HG03521 (cell line): ENCODE measurements at regions not wholly inside any gene's neighbourhood (a gene's known extent, or its start where the extent isn't known, plus 50 kb on each side); places are given as distances from the start of the nearest gene placed in this dataset.
"Not testable (repeated sequence)": the region's sequence is repeated elsewhere in the genome, so short reads cannot be mapped to it uniquely, and the experiment has no call there.

ENCODE experiments used
- ATAC-seq: cut with Tn5 transposase; IDR thresholded peaks from one replicate; pipeline ENCODE4 v1.9.1; 2021; ENCODE audit warnings: mild to moderate bottlenecking, moderate library complexity; ENCODE audit not compliant: unreplicated experiment

- ATAC-seq: no peak
Observed at GRCh38 chr14:56996721-56997399, 186.6 kb upstream of the OTX2 start.

- no peak for ATAC-seq
Observed at GRCh38 chr14:56995010-56995409, 184.7 kb upstream of the OTX2 start.

DNA sequence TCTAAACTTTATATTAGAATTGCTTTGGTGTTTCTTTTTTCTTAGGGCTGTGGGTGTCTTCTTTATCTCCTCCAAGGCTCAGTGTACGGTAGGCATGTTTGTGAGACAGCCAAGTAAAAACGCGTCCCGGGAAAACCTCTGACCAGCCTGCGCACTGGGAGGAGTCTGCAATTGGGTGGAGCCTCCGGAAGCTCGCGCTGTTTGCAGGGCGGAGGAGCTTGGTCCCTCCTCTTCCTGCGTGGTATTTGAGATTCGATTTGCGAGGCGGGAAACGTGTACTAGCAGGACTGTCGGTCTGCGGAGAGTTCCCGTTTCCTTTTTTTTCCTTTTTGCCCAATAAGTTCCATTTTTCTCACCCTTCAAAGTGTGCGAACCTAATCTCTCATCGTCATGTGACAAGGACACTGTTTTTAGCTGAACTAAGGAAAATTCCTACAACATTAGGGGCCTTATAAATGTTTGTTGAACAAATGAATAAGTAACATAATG lies 182.1 kb upstream of the OTX2 start:
- ATAC-seq: no peak

GRCh38 chr14:56990991-56991627 lies 180.8 kb upstream of the OTX2 start:
- ATAC-seq: not testable (repeated sequence)

DNA sequence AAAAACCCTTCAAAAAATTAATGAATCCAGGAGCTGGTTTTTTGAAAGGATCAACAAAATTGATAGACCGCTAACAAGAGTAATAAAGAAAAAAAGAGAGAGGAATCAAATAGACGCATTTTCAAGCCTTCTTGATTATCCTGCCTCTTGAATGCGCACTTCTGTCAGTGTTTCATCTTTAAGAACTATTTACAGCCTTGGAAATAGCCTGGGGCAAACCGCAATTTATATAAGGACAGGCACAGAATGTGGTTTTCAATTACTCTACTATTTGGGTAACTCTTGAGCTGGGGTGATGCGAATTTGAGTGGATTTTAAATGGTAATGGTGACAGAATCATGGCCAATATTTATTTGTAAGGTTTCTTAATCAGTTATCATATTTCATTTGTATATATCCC lies 179.1 kb upstream of the OTX2 start:
- no peak for ATAC-seq

DNA sequence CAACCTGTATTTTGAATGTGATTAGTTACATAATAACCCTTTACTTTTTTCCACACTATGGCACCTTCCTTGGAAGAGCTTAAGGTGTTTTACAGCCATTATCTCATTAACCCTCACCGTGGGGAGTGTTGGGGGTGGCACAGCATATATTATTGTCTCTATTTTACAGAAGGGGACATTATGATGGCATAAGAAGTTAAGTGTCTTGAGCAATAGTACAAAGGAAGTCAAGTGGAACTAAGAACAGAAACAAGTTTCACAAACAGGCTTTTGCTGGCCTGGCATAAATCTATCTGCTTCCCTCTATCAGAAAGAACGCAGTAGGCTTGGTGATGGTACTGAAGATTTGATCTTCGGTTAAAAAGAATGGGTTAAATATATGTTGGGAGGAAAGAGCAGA lies 169.7 kb upstream of the OTX2 start:
- no peak for ATAC-seq

DNA sequence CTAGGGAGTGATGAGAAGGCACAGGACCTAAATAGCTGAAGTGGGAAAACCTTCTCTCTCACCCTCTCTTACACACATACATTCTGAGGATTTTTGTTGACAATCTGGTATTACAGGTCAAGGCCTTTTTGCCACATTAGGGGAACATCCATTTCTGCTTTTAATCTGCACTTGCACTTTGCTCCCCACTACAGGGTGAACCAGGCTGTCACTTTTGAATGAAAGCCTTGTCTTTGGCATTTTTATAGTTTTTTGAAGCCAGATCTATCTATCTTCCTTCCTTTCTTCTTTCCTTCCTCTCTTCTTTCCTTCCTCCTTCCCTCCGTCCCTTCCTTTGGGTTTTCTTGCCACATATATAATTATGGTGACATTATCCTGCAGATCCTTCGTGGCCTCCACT lies 165.9 kb upstream of the OTX2 start:
- ATAC-seq: no peak

DNA sequence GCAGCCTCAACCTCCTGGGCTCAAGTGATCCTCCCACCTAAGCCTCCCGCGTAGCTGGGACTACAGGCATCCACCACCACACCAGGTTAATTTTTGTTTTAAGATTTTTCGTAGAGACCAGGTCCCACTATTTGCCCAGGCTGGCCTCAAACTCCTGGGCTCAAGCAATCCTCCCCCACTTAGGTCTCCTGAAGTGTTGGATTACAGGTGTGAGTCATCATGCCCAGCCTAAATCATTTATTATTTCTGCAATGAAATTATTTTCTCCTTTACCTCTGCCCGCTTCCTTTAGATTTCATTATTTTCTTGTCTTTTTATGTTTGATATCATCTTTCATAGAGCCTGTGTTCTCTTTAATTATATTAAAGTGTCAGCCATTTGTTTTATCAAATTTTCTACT lies 165.2 kb upstream of the OTX2 start:
- ATAC-seq: no peak

DNA sequence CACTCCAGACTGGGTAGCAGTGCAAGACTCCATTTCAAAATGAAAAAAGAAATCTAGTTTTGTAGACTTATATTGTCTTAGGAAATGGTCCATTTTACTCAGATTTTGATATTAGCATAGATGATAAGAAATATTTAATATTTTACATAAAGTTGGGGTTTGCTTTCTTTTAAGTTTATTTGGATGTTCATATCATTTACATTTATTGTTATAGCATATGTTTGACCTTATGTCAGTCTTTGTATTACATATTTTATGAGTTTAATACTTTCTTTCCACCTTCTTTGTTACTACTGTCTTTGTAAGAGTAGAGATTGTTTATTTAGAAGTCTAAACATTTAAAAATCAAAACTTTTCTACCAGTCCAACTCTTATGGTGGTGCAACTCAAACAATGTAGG lies 162.7 kb upstream of the OTX2 start:
- ATAC-seq: no peak

DNA sequence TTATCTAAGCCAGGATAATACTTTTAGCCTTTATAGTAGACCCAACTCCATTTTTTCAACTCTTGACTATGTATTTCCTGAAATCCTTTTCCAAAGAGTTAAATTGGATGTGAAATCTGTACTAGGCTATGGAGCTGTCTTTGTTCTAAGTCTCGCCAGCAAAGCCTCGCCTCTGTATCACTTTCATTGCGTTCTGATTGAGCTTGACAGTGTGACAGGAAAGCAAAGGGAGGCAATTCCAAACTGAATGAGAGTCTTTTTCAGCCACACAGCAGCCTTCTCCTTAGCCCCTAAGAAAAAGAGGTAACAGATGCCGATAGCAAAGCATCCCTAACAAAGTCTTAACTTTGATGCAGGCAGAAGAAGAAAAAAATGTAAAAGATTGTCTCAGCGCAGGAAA lies 154.6 kb upstream of the OTX2 start:
- ATAC-seq: no peak

DNA sequence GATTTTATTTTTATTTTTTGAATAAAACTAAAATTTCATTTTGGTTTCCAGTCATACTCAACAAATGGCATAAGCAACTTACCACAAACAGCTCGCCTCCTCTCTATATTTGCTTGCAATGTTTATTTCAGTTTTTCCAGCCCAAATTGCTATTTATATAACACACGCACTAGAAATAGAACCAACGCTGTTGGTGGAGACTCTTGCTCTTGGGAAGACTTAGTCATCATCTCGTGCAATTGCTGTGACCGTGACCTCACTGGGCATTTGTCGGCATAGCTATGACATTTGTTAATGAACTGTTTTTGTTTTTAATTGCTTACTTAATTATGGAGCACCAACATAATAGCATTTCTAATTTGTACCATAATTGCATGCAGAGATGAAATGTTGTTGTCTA lies 153.1 kb upstream of the OTX2 start:
- no peak for ATAC-seq

DNA sequence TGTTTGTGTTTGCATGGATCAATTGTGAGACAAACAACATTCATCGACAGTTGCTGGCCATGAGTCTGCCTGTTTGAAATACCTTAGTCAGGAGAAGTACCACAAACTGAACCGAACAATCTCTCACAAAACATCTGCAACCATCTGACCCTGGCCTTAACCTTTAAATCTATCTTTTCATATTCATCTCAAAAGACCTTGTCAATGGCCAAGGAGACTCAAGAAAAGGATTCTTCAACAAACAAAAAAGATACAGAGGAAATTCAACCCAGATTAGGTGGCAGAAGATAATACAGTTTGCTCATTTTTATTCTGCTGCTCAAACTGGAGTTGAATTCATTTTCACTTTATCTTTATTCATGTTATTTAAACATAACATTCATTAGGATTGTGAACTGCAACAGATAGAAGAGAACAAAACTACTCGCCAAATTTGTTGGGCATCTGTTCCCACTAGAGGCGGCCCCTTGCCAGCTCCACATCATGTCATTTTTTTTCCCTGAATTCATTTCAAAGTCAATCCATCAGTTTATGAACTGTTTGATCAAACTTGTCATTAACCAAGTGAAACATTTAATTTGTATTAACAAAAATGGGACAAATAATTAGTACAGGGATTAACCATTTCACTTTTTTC lies 152.3 kb upstream of the OTX2 start:
- ATAC-seq: no peak

- ATAC-seq: no peak
Observed at GRCh38 chr14:56959869-56960268, 149.6 kb upstream of the OTX2 start.

DNA sequence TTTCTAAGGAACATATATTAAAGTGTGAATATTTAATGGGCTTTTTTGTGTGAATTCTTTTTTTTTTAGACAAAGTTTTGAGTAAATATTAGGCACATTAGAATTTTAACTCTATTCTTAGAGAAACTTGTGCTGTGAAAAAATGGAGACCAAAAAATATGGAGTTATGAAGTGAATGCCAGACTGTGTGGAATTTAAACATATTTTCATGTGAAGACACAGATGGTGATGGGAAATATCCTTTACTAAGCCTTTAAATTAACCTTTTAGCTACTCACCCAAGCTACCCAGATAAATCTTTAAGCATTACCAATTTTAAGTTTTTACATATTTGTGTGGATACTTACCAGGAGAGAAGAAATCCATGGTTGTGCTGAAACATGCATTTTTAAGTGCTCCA lies 148.8 kb upstream of the OTX2 start:
- ATAC-seq: no peak

DNA sequence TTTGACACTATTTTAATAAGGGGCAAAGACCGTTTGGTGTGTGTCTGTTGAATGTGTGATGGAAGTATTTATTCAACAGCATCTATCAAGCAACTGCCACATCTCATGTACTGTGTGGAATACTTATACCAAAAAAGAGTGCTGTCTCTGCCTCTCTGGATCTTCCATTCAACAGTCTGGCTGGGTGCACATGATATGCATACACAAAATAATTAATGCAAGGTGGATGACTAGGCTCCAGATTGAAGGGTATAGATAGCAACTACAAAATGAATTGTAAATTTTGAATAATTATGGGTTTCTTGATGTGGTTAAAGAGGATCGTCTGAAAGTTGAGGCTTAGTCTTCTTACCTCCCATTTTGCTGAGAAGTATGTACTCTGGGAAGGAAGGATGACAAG lies 145.9 kb upstream of the OTX2 start:
- ATAC-seq: no peak

DNA sequence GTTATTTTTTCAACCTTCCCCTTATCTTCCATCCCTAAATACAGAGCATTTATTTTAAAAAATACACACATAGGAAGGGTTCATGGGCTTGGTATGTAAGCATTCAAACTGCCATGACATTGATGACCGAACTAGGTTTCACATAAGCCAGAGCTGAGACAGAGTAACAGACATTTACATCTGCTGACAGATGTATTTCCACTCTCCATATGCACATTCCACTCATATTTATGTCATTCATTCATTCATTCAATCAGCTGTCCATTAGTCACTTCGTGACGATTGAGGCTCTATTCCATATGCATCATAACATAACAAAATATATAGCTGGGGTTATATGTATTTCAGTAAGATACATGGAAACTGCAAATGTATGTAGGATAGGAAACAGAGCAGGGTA lies 145.5 kb upstream of the OTX2 start:
- ATAC-seq: no peak

GRCh38 chr14:56953884-56954283 lies 143.6 kb upstream of the OTX2 start:
- ATAC-seq: no peak

DNA sequence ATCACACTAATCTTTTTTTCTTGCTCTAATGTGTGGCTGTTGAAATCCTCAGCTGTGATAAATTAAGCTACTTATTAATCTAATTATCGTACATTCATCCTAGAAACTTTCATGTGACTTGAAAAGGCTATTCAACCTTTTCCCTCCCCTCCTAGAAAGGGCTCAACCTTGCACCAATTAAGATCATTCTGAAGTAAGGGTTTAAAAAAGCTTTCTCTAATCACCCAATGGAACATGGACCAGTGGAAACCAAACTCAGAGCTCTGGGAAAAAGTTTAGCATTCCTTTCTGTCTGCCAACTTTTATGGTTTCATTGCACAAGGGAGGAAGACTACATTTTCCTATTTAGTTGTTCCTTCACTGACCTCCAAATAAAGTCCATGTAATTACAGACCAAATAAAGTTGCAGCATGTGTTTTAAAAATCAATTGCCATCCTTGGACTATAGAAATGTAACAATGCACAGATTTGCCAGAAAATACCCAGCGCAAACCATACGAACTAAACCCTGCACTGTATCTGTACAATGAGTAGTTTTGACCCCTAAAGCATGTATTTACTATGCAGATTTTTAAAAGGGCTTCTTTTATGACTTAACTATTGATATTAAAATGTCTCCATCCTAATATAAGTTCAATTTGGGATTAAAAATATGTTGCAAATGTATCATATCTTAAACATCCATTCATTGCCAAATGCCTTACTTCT lies 142.6 kb upstream of the OTX2 start:
- ATAC-seq: no peak

DNA sequence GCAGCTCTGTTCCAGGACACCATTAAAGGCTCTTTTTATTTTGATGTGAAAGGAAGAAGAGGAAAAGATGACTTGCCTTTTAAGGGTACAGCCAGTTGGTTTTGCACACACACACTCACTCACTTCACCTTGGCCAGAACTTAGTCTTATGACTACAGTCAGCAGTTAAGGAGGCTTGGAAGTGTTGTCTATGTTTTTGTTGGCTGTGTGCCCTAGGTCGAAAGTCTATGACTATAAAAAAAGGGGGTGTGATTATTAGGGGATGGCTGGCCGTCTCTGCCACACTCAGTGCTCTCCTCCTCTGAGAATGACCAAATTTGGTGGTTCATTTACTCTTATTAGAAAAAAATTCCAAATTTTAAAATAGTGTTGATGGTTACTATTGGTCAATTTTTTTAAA lies 139.5 kb upstream of the OTX2 start:
- ATAC-seq: no peak

DNA sequence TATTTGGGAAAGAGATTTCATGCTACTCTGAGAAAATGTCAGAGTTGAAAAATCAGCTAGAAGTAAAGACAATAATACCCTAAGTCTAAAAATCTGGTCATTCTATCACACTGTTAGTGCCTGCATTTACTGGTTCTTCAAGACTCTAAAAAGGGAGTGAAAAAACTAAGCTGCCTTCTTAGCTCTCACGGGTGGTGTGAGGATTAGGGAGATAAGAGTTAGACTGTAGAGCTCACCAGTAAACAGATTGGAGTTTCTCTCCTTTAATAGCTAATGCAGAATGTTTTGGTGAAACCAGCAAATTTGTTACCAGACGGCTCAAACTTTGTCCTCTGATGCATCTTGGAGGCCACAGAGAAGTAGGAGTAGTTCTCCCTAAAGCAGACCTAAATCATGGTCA lies 135.0 kb upstream of the OTX2 start:
- no peak for ATAC-seq

DNA sequence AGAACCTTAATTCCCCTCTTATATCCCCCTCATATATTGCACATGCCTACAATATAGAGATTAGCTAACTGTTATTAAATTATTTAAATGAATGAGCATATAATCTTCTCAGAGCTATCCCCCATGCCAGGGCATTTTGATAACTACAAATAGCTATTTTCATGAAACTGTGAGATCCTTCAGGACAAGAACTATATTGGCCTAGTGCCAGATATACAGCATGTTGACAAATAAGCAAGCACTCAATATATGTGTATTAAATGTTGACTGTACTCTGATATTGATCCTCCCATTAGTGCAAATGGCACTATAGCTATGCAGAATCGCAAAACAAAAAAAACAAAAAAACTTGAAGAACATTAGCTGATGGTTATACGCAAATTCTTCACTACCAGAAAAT lies 134.1 kb upstream of the OTX2 start:
- no peak for ATAC-seq

- no peak for ATAC-seq
Observed at GRCh38 chr14:56933446-56933845, 123.2 kb upstream of the OTX2 start.
